HepG2 (cell line): ENCODE measurements at regions not wholly inside any gene's neighbourhood (a gene's known extent, or its start where the extent isn't known, plus 50 kb on each side); places are given as distances from the start of the nearest gene placed in this dataset.
"Not testable (repeated sequence)": the region's sequence is repeated elsewhere in the genome, so short reads cannot be mapped to it uniquely, and the experiment has no call there.

Experiments
- ATAC-seq: fragments of 200-7000 bp; cut with Tn5 transposase; 3 replicates; pipeline ENCODE4 v1.9.1; 2020; ENCODE audit warnings: mild to moderate bottlenecking, moderate library complexity
- BruUV-seq: library from RNA; stranded (reverse); fragments of 400-500 nt; replicated peaks from 2 replicates; lab custom pipeline; 2021; lab: Mats Ljungman, UMichigan
- CTCF ChIA-PET: fragments of 300-600 bp; formaldehyde crosslinking; extraction: SDS; loops from one replicate; lab custom pipeline; 2021; ENCODE audit warnings: low total read pairs, inconsistent platforms, low intra/inter-chr PET ratio; lab: Yijun Ruan, JAX
- POLR2A ChIA-PET: fragments of 350-600 bp; sonication (Branson Sonifier 250); formaldehyde crosslinking; loops from one replicate; lab custom pipeline; 2020; ENCODE audit warnings: antibody characterized with exemption, inconsistent platforms; lab: Yijun Ruan, JAX
- DNase-seq: peaks from one replicate; pipeline ENCODE4 v3.0.0-alpha.2; 2015; ENCODE audit warnings: low spot score
- FAIRE-seq: peaks from 3 replicates; lab custom pipeline; 2011; peaks lifted over from hg19 to GRCh38; lab: Jason Lieb, UNC
- H2AFZ ChIP-seq: one replicate; pipeline ENCODE4 v1.6.1; 2011; ENCODE audit warnings: low read length, inconsistent platforms
- H3K27ac ChIP-seq: fragments of 300-600 bp; 3 replicates; pipeline ENCODE4 v1.8.0; 2011; ENCODE audit warnings: mixed run types, mild to moderate bottlenecking, mixed read lengths, low read length, inconsistent platforms; ENCODE audit not compliant: insufficient read depth; ENCODE audit errors: extremely low read length
- H3K27me3 ChIP-seq, 2 experiments: fragments of 200-600 bp in 1 of 2; 2 replicates in 1 of 2; 3 replicates in 1 of 2; pipeline versions ENCODE4 v1.6.0 to v1.8.0; 2011; ENCODE audit warnings: low read length in 2 of 2, mild to moderate bottlenecking in 2 of 2, moderate library complexity in 2 of 2, inconsistent platforms in 1 of 2; ENCODE audit not compliant: insufficient read depth in 2 of 2, control insufficient read depth in 1 of 2
- H3K36me3 ChIP-seq, 2 experiments: fragments of 200-600 bp in 1 of 2; replicated peaks in 1 of 2; 2 replicates in 1 of 2; 3 replicates in 1 of 2; pipeline versions ENCODE4 v1.5.1 to v1.8.0; 2011; ENCODE audit warnings: low read length in 2 of 2, inconsistent platforms in 1 of 2; ENCODE audit not compliant: insufficient read depth in 2 of 2, control insufficient read depth in 1 of 2
- H3K4me1 ChIP-seq: 2 replicates; pipeline ENCODE4 v1.5.1; 2012; ENCODE audit warnings: low read length, inconsistent platforms; ENCODE audit not compliant: insufficient read depth
- H3K4me2 ChIP-seq: 2 replicates; pipeline ENCODE4 v1.6.0; 2011; ENCODE audit warnings: low read depth, low read length, inconsistent platforms
- H3K4me3 ChIP-seq, 3 experiments: fragments of 200-600 bp in 1 of 3; sonication (generic), shearing (Covaris generic) in 1 of 3; replicated peaks in 1 of 3; 2 replicates each; pipeline ENCODE4 v1.5.1; 2011 to 2016; ENCODE audit warnings: low read length in 3 of 3, inconsistent platforms in 2 of 3, low read depth in 2 of 3, mild to moderate bottlenecking in 2 of 3, control low read depth in 1 of 3, mixed read lengths in 1 of 3; ENCODE audit not compliant: insufficient read depth in 1 of 3
- H3K79me2 ChIP-seq: one replicate; pipeline ENCODE4 v1.6.1; 2011; ENCODE audit warnings: low read length, inconsistent platforms; ENCODE audit not compliant: insufficient read depth
- H3K9ac ChIP-seq: 2 replicates; pipeline ENCODE4 v1.6.0; 2011; ENCODE audit warnings: mild to moderate bottlenecking, low read depth, low read length, inconsistent platforms; ENCODE audit not compliant: insufficient read depth
- H3K9me3 ChIP-seq: 2 replicates; pipeline ENCODE4 v1.5.1; 2012; ENCODE audit warnings: mild to moderate bottlenecking, low read length
- H4K20me1 ChIP-seq: 2 replicates; pipeline ENCODE4 v1.6.0; 2011; ENCODE audit warnings: inconsistent platforms, mild to moderate bottlenecking, low read length, moderate library complexity; ENCODE audit not compliant: insufficient read depth
- HNRNPK ChIP-seq: fragments of 200-400 bp; formaldehyde crosslinking; IDR thresholded peaks from 2 replicates; pipeline ENCODE4 v1.6.1; 2018; ENCODE audit warnings: low read length, low read depth, moderate library complexity, mild to moderate bottlenecking; ENCODE audit not compliant: poor library complexity, severe bottlenecking
- NAIF1 ChIP-seq: sonication (generic); formaldehyde crosslinking; IDR thresholded peaks from 2 replicates; pipeline ENCODE4 v1.5.0; 2020; ENCODE audit warnings: mild to moderate bottlenecking, missing genetic modification reagents, borderline replicate concordance
- PAWR ChIP-seq: sonication (generic); formaldehyde crosslinking; IDR thresholded peaks from 2 replicates; pipeline ENCODE4 v1.4.0; 2020; ENCODE audit warnings: missing genetic modification reagents, mild to moderate bottlenecking, borderline replicate concordance
- SRY ChIP-seq: sonication (generic); formaldehyde crosslinking; IDR thresholded peaks from 2 replicates; pipeline ENCODE4 v1.8.0; 2022; ENCODE audit warnings: mild to moderate bottlenecking, missing genetic modification reagents
- TBL1XR1 ChIP-seq: fragments of 150-350 bp; IDR thresholded peaks from 2 replicates; pipeline ENCODE4 v1.6.1; 2014; ENCODE audit warnings: borderline replicate concordance, low read length; ENCODE audit not compliant: partially characterized antibody
- ZNF484 ChIP-seq: sonication (generic); formaldehyde crosslinking; IDR thresholded peaks from 2 replicates; pipeline ENCODE4 v1.5.1; 2020; ENCODE audit warnings: mild to moderate bottlenecking, low read depth, missing genetic modification reagents, borderline replicate concordance
- ZNF883 ChIP-seq: sonication (generic); formaldehyde crosslinking; IDR thresholded peaks from 2 replicates; pipeline ENCODE4 v1.5.1; 2020; ENCODE audit warnings: mild to moderate bottlenecking, missing genetic modification reagents; ENCODE audit errors: not compliant biosample characterization
- WGBS: methylation state at CpG from one replicate; pipeline ENCODE4 v1.1.6; 2017; ENCODE audit warnings: low lambda C conversion rate; 5-methylcytosine and 5-hydroxymethylcytosine counted together
- in situ Hi-C: cut with HindIII; loops from 2 replicates; pipeline ENCODE4 v1.10.0; 2017; ENCODE audit warnings: low pct_unique_long_range_greater_than_20kb; ENCODE audit not compliant: extremely low pct_ligation_motif_present
- intact Hi-C: fragments of 100-400 bp; cut with micrococcal nuclease; formaldehyde crosslinking; loops from one replicate; pipeline ENCODE4 v1.10.0; 2022; ENCODE audit not compliant: unreplicated experiment
- TF ChIP-seq, protein P1 (sequence below): IDR thresholded peaks from 2 replicates; pipeline ENCODE4 v1.6.1; 2016

DNA sequence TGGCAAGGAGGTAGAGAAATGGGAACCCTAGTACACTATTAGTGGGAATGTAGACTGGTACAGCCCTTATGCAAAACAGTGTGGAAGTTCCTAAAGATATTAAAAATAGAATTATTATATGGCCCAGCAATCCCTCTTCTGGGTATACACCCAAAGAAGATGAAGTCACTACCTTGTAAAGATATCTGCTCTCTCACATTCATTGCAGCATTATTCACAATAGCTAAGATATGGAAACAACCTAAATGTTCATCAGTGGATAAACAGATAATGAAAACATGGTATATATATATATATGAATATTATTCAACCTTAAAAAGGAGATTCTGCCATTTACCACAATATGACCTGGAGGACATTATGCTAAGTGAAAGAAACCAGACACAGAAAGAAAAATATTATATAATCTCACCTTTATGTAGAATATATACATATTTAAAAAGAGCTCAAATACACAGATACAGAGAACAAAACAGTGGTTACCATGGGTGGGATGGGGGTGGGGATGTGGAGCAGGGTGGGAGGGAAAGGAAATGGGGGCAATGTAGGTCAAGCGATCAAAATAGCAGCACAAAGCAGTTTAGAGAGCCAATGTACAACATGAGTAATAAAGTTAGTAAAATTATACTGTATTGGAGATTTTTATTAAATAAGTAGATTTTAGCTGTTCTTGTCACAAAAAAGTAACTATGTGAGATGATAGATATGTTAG lies 138.6 kb downstream of the SPRY1 start:
- H3K4me1 ChIP-seq: no peaks in the 10 kb centered on the region
- intact Hi-C loops (no loop called here), in situ Hi-C loops (no loop called here)
- FAIRE-seq (no peak), ATAC-seq (no peak), DNase-seq (no peak)
- no peak overlapping the region for H3K27ac ChIP-seq
- ChIA-PET CTCF (no interaction called here), POLR2A (interaction anchor here (1.3 kb wide), 1 partner anchor 21 kb away, joined by 3 read pairs; no protein-coding TSS in a partner anchor)
- H3K4me3 ChIP-seq: no peak overlapping the region
- no peak overlapping the region for H3K9ac ChIP-seq
- H3K4me2 ChIP-seq: no peak overlapping the region
- H2AFZ ChIP-seq: no peak overlapping the region
- no peak for TF ChIP-seq ZNF883 (CRISPR knock-in tag)
- TF ChIP-seq TBL1XR1: no peak
- peak; percentile 73 for TF ChIP-seq HNRNPK
- TF ChIP-seq, all 625 proteins: peak for 1
- no TSS peak for BruUV-seq
- Histone ChIP-seq H3K27me3 (no peaks in the 10 kb centered on the region), H4K20me1 (no peaks in the 10 kb centered on the region), H3K36me3 (peaks cover 0 to 1% of the 10 kb centered on the region in 2 experiments; a peak in 1 of 5 replicates), H3K9me3 (no peaks in the 10 kb centered on the region), H3K79me2 (no peaks in the 10 kb centered on the region)
- WGBS: 97% methylated on average over 1 of the region's 1 CpG

DNA sequence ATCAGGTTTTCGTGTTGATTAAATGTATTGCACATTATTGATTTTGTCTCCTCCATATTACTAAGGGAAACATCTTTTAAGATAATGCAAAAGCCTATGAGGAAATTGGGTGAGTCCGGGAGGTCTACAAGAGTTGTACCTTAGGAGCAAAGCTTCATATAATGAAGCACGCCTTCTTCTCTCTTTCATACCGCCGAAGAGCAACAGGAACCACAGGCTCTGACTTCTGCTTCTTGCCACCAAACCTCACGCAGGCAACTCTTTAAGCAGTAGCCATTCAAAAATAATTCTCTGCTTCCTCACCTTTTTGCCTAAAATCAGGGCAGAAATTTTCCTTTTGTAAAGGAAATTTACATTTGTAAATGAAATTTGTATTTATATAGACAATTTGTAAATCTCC lies 139.6 kb downstream of the SPRY1 start:
- POLR2A ChIA-PET: no interaction called here
- TF ChIP-seq ZNF484 (CRISPR knock-in tag) (no peak), NAIF1 (CRISPR knock-in tag) (no peak), SRY (CRISPR knock-in tag) (no peak), PAWR (CRISPR knock-in tag) (no peak)
- TF ChIP-seq, protein P1, sequence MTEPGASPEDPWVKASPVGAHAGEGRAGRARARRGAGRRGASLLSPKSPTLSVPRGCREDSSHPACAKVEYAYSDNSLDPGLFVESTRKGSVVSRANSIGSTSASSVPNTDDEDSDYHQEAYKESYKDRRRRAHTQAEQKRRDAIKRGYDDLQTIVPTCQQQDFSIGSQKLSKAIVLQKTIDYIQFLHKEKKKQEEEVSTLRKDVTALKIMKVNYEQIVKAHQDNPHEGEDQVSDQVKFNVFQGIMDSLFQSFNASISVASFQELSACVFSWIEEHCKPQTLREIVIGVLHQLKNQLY (CRISPR knock-in tag): no peak
- TF ChIP-seq, all 625 proteins: peak for 0
- intact Hi-C loops: no loop called here
- CTCF ChIA-PET: no interaction called here
- H4K20me1 ChIP-seq: no peaks in the 10 kb centered on the region
- in situ Hi-C loops: no loop called here
- ATAC-seq: no peak
- H3K4me3 ChIP-seq: no peak overlapping the region
- H3K27ac ChIP-seq: no peak overlapping the region
- no peak overlapping the region for H2AFZ ChIP-seq
- no peak overlapping the region for H3K9ac ChIP-seq
- no peaks in the 10 kb centered on the region for H3K79me2 ChIP-seq
- no peak for FAIRE-seq
- H3K4me2 ChIP-seq: no peak overlapping the region
- no peaks in the 10 kb centered on the region for H3K4me1 ChIP-seq
- DNase-seq: no peak
- peaks cover 0 to 1% of the 10 kb centered on the region in 2 experiments; a peak in 1 of 5 replicates for H3K36me3 ChIP-seq
- no peaks in the 10 kb centered on the region for H3K9me3 ChIP-seq
- WGBS: 91% methylated on average over 6 of the region's 6 CpGs
- BruUV-seq: no TSS peak
- no peaks in the 10 kb centered on the region for H3K27me3 ChIP-seq

DNA sequence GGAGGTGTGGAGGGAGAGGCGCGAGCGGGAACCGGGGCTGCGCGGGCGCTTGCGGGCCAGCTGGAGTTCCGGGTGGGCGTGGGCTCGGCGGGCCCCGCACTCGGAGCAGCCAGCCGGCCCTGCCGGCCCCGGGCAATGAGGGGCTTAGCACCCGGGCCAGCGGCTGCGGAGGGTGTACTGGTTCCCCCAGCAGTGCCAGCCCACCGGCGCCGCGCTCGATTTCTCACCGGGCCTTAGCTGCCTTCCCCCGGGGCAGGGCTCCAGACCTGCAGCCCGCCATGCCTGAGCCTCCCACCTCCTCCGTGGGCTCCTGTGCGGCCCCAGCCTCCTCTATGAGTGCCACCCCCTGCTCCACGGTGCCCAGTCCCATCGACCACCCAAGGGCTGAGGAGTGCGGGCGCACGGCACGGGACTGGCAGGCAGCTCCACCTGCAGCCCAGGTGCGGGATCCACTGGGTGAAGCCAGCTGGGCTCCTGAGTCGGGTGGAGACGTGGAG lies 141.4 kb downstream of the SPRY1 start:
- H3K4me3 ChIP-seq, FAIRE-seq: not testable (repeated sequence)

More for the DNA sequence above, 141.4 kb downstream of the SPRY1 start:
- BruUV-seq, H3K4me2 ChIP-seq, H3K36me3 ChIP-seq, intact Hi-C loops, H3K27me3 ChIP-seq, DNase-seq, H3K9me3 ChIP-seq, ATAC-seq, H2AFZ ChIP-seq, H4K20me1 ChIP-seq, H3K4me1 ChIP-seq, in situ Hi-C loops, H3K9ac ChIP-seq, H3K79me2 ChIP-seq, CTCF ChIA-PET, H3K27ac ChIP-seq: not testable (repeated sequence)
- WGBS: 96% methylated on average over 7 of the region's 39 CpGs
- POLR2A ChIA-PET: interaction anchor here (0.9 to 1.4 kb wide), 2 partner anchors 9 to 17 kb away, joined by 3 to 4 read pairs; no protein-coding TSS in a partner anchor
